Femur (tissue), 1 donor: ENCODE measurements at regions not wholly inside any gene's neighbourhood (a gene's known extent, or its start where the extent isn't known, plus 50 kb on each side); places are given as distances from the start of the nearest gene placed in this dataset.

Experiments used
- DNase-seq: peaks from one replicate; pipeline ENCODE4 v3.0.0-alpha.2; 2017

GRCh38 chr14:80146941-80147340 lies 64.4 kb downstream of the DIO2 start:
- DNase-seq: no peak

- DNase-seq: no peak
Measured at GRCh38 chr14:80136358-80136757, 74.9 kb downstream of the DIO2 start.

- no peak for DNase-seq
Measured at GRCh38 chr14:80135305-80136088, 75.8 kb downstream of the DIO2 start.

- DNase-seq: no peak
Measured at GRCh38 chr14:80134321-80134720, 77.0 kb downstream of the DIO2 start.

GRCh38 chr14:80133457-80133856 lies 77.8 kb downstream of the DIO2 start:
- no peak for DNase-seq

GRCh38 chr14:80127466-80127865 lies 83.8 kb downstream of the DIO2 start:
- no peak for DNase-seq

DNA sequence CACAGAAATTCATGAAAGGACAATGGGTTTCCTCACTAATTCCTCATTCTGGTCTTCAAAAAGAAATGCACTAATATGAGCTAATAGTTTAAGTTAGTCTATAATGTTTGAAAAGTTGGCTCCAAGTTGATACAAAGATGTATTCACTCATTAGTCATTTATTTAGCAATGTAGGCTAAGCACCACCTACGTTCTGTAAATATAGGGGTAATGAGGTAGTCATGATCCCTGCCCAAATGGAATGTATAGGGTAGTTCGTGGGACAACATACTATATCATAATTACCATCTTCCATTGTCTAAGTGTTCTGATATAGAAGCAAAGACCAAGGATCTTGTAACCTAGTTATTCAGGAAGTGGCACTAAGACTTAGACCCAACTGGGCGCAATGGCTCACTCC lies 86.5 kb downstream of the DIO2 start:
- no peak for DNase-seq

DNA sequence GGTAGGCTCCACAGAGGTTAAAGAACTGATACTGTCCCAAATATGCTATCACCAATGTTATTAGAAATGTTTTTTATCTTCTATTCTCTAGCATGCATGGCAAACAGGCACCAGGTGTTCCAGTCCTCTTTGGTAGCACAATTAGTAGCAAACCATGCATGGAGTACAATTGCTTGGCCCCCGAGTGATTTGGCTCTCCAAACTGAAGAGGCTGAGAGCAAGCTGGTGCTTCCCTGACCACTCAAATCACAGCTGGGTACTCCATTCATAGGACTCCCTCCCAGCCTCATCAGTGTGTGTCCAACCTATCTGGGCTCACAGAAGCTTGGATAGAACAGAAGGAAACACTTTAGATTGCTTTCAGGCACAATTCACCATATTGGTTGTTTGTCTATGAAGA lies 93.4 kb downstream of the DIO2 start:
- no peak for DNase-seq

DNA sequence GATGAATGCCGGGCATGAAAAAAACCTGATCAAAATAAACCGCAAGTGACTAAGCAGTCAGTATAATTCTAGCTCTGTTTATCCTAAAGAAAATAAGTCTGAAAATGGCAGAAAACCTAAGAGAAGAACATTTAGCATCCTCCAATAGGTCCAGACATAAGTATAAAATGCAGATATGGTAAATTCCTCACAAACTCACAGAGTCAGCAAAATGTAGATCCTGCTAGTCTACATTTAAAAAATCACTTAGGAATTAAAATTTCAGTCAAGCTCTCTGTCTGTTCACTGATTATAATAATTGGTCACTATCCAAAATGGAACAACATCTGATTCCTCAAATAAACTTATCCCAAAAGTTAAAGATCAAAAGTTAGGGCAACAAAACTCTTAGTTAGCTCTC lies 95.1 kb downstream of the DIO2 start:
- DNase-seq: no peak

- DNase-seq: no peak
Measured at GRCh38 chr14:80110721-80111120, 100.6 kb downstream of the DIO2 start.

DNA sequence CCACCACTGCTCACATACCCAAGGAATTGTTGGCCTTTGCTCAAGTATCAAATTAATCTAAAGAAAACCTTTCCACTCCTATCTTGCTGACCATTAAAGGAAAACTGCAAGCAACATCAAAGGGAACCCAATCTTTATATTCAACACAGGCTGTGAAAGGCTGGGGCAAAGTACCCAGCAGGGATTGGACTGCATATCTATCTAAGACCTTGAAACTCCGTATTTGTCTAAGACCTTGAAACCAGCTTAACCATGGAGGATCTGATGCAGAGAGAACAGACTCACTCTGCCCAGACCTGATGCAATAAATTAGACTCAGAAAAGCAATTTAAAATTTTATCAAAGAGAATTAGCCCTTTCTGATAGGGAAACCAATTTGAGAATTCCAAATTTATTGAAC lies 102.2 kb downstream of the DIO2 start:
- no peak for DNase-seq

DNA sequence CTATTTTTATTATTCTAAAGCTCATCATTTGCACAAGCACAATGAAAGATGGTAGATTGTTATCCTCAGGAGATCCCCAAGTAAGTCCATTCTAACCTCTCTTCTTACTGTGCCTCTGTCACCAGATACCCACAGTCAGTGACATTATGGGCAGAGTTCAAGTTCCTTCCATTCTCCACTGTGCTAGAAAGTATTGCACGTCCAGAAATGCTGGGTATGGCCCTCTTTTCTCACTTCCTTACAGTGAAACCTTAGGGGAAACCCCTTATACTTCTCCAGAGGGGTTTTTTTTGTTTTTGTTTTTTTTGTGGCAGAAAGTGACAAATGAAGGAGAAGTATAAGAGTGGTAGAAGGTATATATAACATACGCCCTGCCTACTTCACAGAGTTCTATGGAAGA lies 102.9 kb downstream of the DIO2 start:
- DNase-seq: no peak

DNA sequence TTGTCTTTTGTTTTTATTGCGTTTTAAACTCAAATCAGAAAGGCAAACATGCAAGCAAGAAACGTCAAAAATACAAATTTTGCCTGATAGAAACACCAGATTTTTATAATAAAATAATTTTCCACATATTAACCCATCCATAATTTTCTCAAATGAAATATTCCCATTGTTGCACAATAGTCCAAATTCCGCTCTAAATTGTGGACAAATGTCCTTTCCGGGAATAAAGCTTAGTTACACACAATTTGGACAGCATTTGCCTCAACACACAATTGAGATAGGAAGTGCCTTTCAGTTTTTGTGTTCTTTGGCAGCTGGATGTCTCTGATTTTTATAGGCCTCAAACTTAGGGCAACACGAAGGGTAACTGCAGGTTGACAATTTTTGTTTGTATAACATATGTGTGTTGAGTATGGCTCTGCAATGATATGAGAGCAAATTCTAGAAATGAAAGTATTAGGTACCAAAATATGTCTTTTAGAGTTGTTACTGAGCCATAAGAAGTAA lies 105.8 kb downstream of the DIO2 start:
- DNase-seq: no peak

DNA sequence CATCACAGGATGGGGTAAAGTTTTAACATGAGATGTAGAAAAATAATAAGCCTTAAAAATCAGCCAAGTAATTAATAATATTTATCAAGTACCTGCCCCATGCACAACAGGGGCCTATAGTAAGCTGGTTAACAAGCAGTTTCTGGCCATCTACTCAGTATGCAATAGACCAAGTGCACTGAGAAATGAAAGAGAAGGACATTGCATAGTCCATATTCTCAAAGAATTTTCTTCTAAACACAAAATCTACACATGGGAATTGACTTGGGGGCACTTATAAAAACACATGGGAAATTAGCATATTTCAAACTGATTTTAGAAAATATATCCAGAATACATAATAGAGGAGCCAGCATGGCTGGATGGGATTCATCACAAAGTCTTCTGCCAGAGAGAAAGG lies 109.5 kb downstream of the DIO2 start:
- no peak for DNase-seq

DNA sequence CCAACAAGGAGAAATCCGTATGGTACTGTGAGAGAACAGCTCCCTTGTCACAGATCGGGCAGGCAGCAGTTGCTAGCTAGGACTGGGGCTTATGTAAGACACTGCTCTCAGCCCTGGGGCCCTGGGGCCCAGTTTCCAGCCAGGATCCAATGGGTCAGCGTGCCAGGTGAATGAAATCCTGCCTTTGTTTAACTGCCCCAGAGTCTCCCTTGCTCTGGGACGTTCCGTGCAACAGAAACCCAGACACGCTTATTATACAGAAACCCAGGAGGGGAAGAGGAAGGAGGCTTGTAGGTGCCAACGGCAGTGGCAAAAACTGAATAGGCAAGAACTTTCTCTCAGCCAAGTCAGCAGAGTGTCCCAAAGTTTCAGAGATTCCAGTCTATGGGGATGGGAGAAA lies 110.6 kb downstream of the DIO2 start:
- no peak for DNase-seq

DNA sequence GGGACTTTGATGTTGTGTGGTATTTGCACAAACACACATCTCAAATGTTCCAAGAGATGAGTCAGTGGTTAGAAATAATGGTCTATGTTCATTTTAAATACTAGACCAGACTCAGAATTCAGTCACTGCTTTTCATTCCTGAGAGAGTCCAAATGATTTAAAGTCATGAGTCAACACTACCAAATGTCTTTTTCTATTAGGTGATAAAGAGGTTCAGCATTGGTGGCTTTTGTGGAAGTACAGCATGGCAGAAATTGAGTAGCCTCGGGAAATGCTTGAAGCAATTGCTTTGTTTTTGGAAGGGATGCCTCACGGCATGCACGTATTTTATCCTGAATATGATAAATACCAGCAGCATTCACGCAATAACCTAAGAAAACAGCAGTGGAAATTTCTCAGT lies 115.7 kb downstream of the DIO2 start:
- DNase-seq: no peak

DNA sequence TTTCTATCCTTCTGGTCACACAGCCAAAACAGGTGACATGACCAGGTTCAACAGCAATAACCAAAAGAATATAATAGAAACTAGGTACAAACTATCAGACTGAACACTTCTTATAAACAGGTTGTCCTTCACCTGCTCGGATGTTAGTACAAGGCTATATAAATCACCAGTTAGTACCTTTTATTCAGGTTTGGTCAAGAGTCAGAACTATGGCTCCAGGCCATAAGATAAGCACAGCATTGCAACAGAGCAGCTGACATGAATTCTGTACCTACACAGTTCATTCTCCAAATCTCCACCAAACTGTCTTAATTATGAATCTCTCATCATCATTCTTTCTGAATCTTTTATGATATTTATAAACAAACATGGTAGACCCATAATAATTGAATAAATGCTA lies 123.9 kb downstream of the DIO2 start:
- no peak for DNase-seq

GRCh38 chr14:80084196-80084595 lies 127.1 kb downstream of the DIO2 start:
- no peak for DNase-seq

DNA sequence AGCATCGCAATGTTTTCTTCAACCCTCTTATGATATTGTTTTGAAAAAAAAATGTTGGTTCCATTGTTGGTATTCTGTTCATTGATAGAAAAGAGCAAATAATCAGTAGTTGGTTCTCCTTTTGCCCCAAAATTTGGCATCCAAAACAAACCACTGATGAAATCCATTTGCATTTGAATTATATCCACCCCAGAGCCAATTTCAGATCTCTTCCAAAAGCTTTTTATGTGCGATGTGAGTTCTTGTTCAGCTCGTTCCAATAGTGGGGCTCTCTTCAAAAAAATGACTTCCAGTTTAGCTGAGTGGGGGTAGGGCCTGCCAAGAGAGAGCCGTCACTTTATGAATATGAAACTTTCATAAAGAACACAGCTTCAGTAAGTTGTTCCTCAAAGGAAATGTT lies 130.7 kb downstream of the DIO2 start:
- DNase-seq: no peak

- DNase-seq: no peak
Measured at GRCh38 chr14:80078501-80078900, 132.8 kb downstream of the DIO2 start.

- DNase-seq: no peak
Measured at GRCh38 chr14:80077262-80077661, 134.0 kb downstream of the DIO2 start.

- no peak for DNase-seq
Measured at GRCh38 chr14:80074900-80075574, 136.3 kb downstream of the DIO2 start.

DNA sequence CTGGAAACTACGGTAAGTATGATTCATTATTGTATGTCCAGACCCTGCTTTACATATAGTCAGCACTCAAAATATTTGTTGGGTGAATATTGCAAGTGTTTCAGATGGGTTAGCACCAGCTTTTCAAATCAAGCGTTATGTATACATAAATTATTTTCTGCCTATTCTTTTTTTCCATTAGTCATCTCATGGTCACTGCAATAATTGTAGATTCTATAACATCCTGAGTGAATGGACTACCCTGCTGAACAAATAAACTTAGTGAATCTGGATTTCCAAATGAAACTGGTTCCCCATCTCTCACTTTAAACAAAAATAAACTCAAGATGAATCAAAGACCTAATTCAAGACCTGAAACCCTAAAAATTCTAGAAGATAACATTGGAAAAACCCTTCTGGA lies 152.3 kb downstream of the DIO2 start:
- DNase-seq: no peak

- DNase-seq: no peak
Measured at GRCh38 chr14:80056497-80056801, 154.9 kb downstream of the DIO2 start.
